MM.1S (cell line): ENCODE measurements at regions not wholly inside any gene's neighbourhood (a gene's known extent, or its start where the extent isn't known, plus 50 kb on each side); places are given as distances from the start of the nearest gene placed in this dataset.

Experiments
- DNase-seq: peaks from one replicate; pipeline ENCODE4 v3.0.0-alpha.2; 2015
- H2AFZ ChIP-seq: fragments of 300-600 bp; sonication (generic); 2 replicates; pipeline ENCODE4 v1.6.0; 2016; ENCODE audit warnings: antibody characterized with exemption, low read length
- H3F3A ChIP-seq: fragments of 300-600 bp; sonication (generic); 2 replicates; pipeline ENCODE4 v1.6.1; 2016; ENCODE audit warnings: mild to moderate bottlenecking, antibody characterized with exemption, low read length, moderate library complexity, mixed read lengths; ENCODE audit not compliant: insufficient read depth
- H3K27ac ChIP-seq: fragments of 300-600 bp; sonication (generic); 2 replicates; pipeline ENCODE4 v1.5.1; 2016; ENCODE audit warnings: mild to moderate bottlenecking, low read length
- H3K27me3 ChIP-seq: fragments of 300-600 bp; sonication (generic); replicated peaks from 2 replicates; pipeline ENCODE4 v1.6.0; 2016; ENCODE audit warnings: low read length; ENCODE audit not compliant: insufficient read depth
- H3K36me3 ChIP-seq: fragments of 300-600 bp; sonication (generic); replicated peaks from 2 replicates; pipeline ENCODE4 v1.6.1; 2016; ENCODE audit warnings: mild to moderate bottlenecking, low read length, mixed read lengths; ENCODE audit not compliant: insufficient read depth
- H3K4me1 ChIP-seq: fragments of 300-600 bp; sonication (generic); 2 replicates; pipeline ENCODE4 v1.6.1; 2016; ENCODE audit warnings: low read length, mixed read lengths
- H3K4me2 ChIP-seq: fragments of 300-600 bp; sonication (generic); 2 replicates; pipeline ENCODE4 v1.6.0; 2016; ENCODE audit warnings: low read depth, low read length
- H3K4me3 ChIP-seq: fragments of 300-600 bp; sonication (generic); 2 replicates; pipeline ENCODE4 v1.5.1; 2016; ENCODE audit warnings: low read length, mixed read lengths
- H3K79me2 ChIP-seq: fragments of 300-600 bp; sonication (generic); 2 replicates; pipeline ENCODE4 v1.6.1; 2016; ENCODE audit warnings: mixed run types, low read length, mixed read lengths
- H3K9ac ChIP-seq: fragments of 300-600 bp; sonication (generic); 2 replicates; pipeline ENCODE4 v1.6.1; 2016; ENCODE audit warnings: low read length, mixed read lengths
- H3K9me2 ChIP-seq: fragments of 300-600 bp; sonication (generic); replicated peaks from 2 replicates; pipeline ENCODE4 v1.6.1; 2016; ENCODE audit warnings: mild to moderate bottlenecking, low read length, mixed read lengths; ENCODE audit not compliant: insufficient read depth
- H3K9me3 ChIP-seq: fragments of 300-600 bp; sonication (generic); replicated peaks from 2 replicates; pipeline ENCODE4 v1.6.1; 2016; ENCODE audit warnings: mild to moderate bottlenecking, low read length, mixed read lengths; ENCODE audit not compliant: insufficient read depth
- H4K20me1 ChIP-seq: fragments of 300-600 bp; sonication (generic); 2 replicates; pipeline ENCODE4 v1.6.1; 2016; ENCODE audit warnings: mild to moderate bottlenecking, low read length, moderate library complexity, mixed read lengths; ENCODE audit not compliant: insufficient read depth
- EZH2 ChIP-seq: fragments of 300-600 bp; sonication (generic); optimal IDR thresholded peaks from 2 replicates; pipeline ENCODE3; 2017; ENCODE audit warnings: low read depth, mild to moderate bottlenecking, antibody characterized with exemption, low read length, mixed read lengths
- EZH2phosphoT487 ChIP-seq: fragments of 300-600 bp; sonication (generic); IDR thresholded peaks from 2 replicates; pipeline ENCODE4 v1.6.1; 2018; ENCODE audit warnings: antibody characterized with exemption, low read length
- TF ChIP-seq, protein P1 (sequence below): fragments of 300-600 bp; sonication (generic); IDR thresholded peaks from 2 replicates; pipeline ENCODE4 v1.5.1; 2016; ENCODE audit warnings: antibody characterized with exemption, low read length, mixed read lengths

DNA sequence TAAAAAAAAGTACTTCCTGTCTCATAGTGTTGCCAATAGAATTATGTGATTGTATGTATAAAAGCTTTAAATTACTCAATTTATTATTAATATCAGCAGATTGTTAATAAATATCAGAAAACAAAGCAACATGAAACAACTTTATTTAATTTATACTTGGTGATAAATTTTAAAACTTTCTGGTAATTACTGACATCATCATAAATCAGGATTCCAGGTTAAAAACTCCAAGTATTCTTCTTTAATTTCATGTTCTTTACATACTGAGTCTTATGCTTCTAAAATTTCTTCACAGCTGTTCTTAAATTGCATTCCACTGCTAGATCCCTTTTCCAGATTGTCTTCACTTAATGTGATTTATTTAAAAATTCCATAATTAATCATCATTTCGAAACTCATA is 1224.5 kb downstream of the PCDH18 start:
- H3K4me1 ChIP-seq: no peaks in the 10 kb centered on the region
- no peaks in the 10 kb centered on the region for H3K79me2 ChIP-seq
- no peaks in the 10 kb centered on the region for H3F3A ChIP-seq
- H3K27me3 ChIP-seq: no peaks in the 10 kb centered on the region
- no peaks in the 10 kb centered on the region for H3K36me3 ChIP-seq
- no peak overlapping the region for H3K4me3 ChIP-seq
- no peak for DNase-seq
- H4K20me1 ChIP-seq: no peaks in the 10 kb centered on the region
- H3K9ac ChIP-seq: no peak overlapping the region
- no peak overlapping the region for H3K27ac ChIP-seq
- H2AFZ ChIP-seq: no peak overlapping the region
- TF ChIP-seq EZH2phosphoT487: no peak
- TF ChIP-seq EZH2: no peak
- TF ChIP-seq, protein P1, sequence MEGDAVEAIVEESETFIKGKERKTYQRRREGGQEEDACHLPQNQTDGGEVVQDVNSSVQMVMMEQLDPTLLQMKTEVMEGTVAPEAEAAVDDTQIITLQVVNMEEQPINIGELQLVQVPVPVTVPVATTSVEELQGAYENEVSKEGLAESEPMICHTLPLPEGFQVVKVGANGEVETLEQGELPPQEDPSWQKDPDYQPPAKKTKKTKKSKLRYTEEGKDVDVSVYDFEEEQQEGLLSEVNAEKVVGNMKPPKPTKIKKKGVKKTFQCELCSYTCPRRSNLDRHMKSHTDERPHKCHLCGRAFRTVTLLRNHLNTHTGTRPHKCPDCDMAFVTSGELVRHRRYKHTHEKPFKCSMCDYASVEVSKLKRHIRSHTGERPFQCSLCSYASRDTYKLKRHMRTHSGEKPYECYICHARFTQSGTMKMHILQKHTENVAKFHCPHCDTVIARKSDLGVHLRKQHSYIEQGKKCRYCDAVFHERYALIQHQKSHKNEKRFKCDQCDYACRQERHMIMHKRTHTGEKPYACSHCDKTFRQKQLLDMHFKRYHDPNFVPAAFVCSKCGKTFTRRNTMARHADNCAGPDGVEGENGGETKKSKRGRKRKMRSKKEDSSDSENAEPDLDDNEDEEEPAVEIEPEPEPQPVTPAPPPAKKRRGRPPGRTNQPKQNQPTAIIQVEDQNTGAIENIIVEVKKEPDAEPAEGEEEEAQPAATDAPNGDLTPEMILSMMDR: no peak
- H3K4me2 ChIP-seq: no peak overlapping the region
- H3K9me3 ChIP-seq: no peaks in the 10 kb centered on the region
- H3K9me2 ChIP-seq: no peaks in the 10 kb centered on the region

DNA sequence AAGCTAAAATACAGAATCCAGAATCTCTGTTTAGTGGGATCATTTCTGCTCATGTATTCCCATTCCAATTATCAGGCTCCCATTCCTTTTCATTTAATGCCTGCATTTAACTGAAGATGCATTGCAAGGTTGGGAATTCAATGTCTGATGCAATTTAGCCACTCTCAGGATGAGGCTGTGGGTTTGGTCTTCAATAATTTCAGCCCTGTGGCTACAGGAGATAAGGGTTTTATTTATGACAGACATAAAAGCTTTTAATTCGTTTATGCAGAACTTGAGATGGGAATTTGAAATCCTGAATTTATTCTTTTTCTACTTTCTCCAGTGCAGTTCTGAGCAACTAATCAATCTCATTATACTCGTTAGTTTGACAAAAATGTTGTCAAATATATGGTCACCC is 1225.9 kb downstream of the PCDH18 start:
- Histone ChIP-seq H3K9ac (no peak overlapping the region), H3K4me3 (no peak overlapping the region), H2AFZ (no peak overlapping the region), H3K9me2 (no peaks in the 10 kb centered on the region), H4K20me1 (no peaks in the 10 kb centered on the region), H3K79me2 (no peaks in the 10 kb centered on the region), H3K9me3 (no peaks in the 10 kb centered on the region), H3K27me3 (no peaks in the 10 kb centered on the region), H3F3A (no peaks in the 10 kb centered on the region), H3K4me2 (no peak overlapping the region), H3K36me3 (no peaks in the 10 kb centered on the region), H3K4me1 (no peaks in the 10 kb centered on the region), H3K27ac (no peak overlapping the region)
- TF ChIP-seq, protein P1: no peak
- TF ChIP-seq EZH2phosphoT487 (no peak), EZH2 (no peak)
- no peak for DNase-seq

DNA sequence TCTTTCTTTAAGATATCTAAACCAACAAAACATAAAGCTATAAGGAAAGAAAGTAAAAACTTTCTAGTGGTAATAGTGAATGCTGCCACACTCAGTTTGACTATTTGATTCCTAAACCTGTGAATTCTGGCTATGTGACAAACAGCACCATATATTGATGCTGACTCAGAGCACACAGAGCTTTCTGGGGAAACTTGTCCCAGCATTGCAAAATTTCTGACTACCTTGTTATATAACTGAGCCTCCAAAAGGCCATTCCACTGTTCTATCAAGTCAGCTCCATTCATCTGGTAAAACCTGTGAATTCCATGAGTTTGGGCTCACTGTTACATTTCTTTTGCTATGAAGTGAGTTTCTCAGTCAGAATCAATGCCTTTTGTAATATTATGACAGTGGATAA is 1229.7 kb downstream of the PCDH18 start:
- no peaks in the 10 kb centered on the region for H3K9me2 ChIP-seq
- no peaks in the 10 kb centered on the region for H3F3A ChIP-seq
- no peaks in the 10 kb centered on the region for H3K4me1 ChIP-seq
- no peak overlapping the region for H3K9ac ChIP-seq
- no peak overlapping the region for H2AFZ ChIP-seq
- TF ChIP-seq EZH2: no peak
- no peak for TF ChIP-seq EZH2phosphoT487
- TF ChIP-seq, protein P1: no peak
- H3K9me3 ChIP-seq: no peaks in the 10 kb centered on the region
- no peak for DNase-seq
- H3K36me3 ChIP-seq: no peaks in the 10 kb centered on the region
- H3K4me2 ChIP-seq: no peak overlapping the region
- H3K79me2 ChIP-seq: no peaks in the 10 kb centered on the region
- H3K4me3 ChIP-seq: no peak overlapping the region
- no peaks in the 10 kb centered on the region for H3K27me3 ChIP-seq
- H4K20me1 ChIP-seq: no peaks in the 10 kb centered on the region
- H3K27ac ChIP-seq: no peak overlapping the region
